IPS-NIHi11 (cell line): ENCODE measurements at regions not wholly inside any gene's neighbourhood (a gene's known extent, or its start where the extent isn't known, plus 50 kb on each side); places are given as distances from the start of the nearest gene placed in this dataset.
A peak's percentile ranks its signal among the peaks of the same experiment; 100 is the strongest.

Experiments
- DNase-seq: peaks from one replicate; pipeline ENCODE4 v3.0.0; 2012; ENCODE audit warnings: mixed read lengths, low spot score

DNA sequence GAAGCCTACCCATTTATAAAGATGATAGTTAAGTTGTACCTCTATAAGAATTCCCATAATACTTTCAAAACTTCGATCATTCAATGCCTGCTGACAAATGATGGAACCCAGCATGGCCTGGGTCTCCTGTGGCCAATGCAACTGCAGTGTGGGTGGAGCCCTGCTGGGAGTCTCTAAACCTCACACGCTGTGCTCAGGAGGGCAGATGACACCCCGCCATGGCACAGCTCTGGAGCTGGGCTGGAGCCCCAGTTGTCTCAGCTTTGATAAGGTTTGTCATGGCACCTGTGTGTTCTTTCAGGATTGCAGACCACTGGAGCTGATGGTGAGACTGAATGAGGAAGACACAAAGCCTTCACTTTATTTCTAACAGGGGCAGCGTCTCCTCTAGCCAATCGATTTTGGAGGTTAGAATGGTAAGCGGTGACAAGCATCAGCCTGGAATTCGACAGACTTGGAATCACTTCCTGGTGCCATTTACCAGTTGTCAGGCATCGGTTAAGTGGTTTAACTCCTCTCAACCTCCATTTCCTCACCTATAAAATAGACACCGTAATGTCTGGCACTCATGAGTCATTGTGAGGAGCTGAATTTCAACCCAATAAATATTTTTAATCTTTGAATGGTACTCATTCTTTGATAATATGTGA lies 383.6 kb upstream of the SALL3 start:
- no peak for DNase-seq

DNA sequence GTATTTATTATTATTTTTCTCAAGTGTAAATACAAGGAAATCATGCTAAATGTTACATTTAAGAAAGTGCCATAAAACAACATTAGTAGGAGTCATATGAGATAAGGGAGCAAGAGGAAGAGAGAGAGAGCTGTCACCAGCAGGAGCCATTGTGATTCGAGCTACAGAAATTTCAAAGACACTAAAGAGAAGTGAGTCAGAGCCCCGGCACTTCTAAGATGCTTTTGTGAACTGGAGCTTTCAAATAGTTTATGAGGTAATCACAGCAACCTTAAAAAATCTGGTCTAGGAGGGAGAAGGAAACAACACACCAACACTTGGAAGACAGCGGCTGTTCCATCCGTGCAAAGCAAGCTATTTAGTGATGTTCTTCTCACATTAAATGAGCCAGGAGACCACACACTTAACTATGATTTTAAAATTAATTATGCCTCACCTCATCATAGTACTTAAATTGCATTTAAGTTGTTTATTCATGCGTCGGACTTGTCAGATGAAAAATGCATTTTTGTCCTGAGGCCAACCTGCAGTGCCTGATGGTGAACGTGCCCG lies 382.7 kb upstream of the SALL3 start:
- DNase-seq: peak; percentile 28

DNA sequence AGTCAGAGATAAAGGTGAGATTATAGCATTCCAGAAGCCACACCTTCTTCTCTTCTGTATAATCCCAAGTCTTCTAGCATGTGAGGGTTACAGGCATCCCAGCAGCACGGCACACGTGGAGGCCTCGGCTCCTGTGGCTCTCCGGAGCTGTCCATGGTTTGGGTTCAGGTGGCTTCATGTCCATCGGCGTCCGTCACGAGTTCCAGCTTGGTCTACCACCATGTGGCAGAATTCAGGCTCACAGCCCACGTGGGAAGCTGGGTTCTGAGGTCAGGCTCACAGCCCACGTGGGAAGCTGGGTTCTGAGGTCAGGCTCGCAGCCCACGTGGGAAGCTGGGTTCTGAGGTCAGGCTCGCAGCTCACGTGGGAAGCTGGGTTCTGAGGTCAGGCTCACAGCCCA lies 378.3 kb upstream of the SALL3 start:
- DNase-seq: peak; percentile 35

DNA sequence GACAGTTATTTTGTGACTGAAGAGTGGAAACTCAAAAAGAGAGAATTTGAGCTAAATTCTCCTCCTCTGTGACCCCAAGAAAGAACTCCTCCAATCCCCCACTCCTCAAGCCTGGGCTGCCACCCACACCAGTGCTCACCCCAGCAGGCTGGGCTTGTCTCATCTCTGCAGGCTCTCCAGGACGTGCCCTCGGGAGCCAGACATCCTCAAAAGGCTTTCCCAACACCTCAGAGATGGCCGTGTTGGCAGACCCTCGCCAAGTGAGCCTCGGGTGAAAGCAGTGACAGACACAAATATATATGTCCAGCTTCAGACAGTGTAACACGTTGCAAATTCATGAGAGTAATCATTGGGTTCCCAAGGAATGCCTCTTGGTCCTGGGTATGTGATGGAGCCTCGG lies 377.7 kb upstream of the SALL3 start:
- no peak for DNase-seq

DNA sequence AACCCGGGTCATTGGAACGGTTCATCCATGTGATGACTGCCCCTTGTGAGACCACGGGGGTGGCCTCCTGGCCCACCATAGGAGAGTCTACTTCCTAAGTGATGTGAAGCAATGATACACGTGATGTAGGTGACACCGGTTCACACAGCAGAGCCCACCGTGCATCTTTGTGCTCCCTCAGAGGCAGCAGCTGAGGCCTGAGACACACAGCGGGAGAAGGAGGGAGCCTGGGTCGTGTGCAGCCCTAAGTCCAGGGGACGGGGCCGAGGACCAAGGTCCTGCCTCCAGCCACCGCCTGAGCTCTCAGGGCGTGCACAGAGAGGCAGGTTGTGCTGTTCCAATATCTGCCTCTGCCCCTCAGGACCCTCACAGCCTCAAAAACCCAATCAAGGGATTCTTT lies 377.2 kb upstream of the SALL3 start:
- DNase-seq: no peak

DNA sequence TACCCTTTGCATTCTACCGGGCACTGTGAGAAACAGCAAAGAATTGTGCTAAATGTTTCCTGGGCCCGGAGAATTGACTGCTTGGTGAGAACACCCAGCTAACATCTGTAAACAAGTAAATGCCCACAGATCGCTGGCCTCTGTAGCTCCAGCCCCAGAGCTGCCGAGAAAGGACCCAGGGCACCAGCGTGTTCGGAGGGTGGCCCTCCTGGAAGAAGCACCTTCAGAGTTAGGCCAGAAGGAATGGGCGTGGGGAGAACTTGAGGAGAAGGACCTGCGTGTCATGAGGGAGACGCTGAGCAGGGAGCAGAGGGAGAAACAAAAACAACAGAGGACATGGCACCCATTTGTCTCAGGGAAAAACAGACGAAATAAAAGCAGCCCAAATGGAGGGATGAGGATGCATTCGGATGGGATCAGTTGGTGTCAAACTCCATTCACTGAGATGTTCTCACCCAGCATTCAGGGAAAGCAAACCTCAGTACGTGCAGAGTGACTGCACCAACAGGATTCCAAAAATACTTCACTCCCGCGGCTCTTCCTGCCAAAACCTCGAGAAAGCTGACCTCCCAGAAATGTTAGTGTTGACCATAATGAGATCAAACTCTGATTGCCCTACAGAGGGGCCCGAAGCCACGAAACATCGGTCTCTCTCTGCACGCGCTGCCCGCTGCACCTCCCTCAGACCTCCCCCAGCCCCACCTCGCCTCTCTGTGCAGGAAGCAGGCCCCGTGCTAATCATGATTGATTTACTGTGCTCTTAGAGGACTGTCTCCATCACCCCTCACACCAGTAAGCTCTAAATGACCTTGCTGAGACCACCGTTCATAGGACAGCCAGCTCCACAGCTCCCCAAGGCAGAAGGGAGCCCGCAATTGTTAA lies 376.3 kb upstream of the SALL3 start:
- no peak for DNase-seq

DNA sequence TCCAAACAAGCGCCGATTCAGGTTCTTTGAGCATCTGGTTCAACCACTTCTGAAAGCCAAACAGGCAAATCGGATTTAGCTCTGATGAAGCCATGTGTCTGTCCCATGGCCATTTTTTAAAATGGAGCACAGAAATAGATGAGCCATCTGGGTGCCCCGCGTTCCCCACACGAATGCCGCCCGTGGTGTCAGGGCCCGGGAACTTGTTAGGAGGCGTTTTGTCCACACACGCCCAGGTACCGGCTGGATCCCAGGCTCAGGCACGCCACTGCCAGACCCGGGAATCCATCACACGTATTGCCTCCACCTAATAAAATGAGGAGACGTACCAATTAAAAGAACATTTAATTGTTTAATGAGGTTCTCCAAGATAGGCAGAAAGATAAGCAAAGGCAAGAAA lies 374.4 kb upstream of the SALL3 start:
- DNase-seq: no peak

DNA sequence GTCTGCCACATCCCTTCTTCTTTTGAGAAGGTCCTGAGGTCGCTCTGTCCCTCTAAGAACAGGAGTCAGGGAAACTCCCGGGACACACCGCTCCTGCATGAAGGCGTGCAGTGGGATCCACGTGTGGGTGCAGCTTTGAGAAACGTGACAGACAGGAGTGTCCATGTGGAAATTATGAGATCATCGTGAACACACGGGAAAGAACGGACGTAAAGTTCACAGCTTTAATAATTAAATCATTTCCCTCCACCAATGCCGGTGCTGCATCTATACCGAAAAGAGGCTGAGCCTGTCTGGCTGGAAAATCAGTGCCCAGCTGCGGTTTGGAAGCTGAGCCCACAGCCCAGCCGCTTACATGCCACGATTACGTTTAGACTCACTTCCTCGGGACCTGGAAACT lies 372.4 kb upstream of the SALL3 start:
- DNase-seq: no peak

DNA sequence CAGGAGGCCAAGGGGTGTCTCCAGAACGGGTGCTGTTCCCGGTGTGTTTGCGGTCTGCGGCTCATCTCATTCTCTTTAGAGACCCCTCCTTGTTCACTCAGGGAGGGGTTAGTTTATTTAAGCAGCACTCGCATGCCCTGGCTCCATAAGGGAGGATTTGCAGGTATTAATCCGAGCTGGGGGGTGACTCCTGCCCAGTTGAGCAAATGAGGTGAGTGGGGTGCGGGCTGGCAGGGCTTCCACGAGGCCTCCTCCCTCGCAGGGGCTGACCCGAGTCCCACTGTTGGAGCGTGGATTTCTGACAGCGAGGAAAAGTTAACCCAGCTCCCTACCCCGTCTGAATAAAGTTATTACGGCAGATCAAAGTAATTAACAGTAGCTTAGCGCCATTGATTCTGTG lies 371.8 kb upstream of the SALL3 start:
- DNase-seq: no peak

DNA sequence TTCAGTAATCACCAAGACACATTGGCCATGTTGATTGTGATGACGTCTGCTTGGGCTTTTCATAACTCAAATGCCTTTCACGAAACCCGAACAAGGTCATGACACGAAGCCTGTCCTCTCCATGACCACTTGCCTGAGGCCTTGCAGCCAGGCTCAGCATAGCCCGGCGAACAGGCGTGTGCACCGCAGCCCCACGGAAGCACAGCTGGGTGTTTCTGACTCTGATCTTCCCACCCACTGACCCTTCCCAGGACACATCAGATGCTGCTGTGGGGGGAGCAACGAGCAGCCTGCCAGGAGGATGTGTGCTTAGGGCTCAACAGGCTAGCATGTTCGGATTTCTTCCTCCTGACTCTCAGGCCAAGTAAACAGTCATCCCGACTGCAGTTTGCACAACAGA lies 369.4 kb upstream of the SALL3 start:
- no peak for DNase-seq

DNA sequence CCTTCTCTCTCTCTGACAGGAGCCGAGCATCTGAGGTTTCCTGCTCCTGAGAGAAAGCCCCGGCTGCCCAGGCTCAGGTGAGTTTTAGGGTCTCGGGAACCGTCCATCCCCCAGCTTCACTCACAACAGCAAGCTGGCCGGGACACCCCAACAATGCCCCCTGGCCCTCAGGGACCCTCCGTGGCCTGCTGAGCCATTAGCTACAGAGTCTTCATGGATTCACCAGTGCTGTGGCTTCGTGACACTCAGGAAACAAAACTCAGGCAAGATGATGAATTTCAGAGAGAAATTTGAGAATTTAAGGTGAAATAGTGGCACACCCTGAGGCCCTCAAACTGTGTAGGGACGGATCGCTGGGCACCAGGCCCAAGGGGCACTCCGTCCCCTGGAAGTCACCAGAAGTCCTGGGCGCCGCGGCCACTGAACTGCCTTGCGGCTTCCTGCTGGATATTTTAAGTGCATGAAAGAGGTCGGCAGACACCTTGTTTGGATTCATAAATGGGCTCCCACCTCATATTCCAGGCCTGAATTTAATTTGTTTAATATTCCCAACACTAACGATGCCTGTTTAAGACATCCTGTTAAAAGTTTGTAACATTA lies 368.3 kb upstream of the SALL3 start:
- DNase-seq: no peak

DNA sequence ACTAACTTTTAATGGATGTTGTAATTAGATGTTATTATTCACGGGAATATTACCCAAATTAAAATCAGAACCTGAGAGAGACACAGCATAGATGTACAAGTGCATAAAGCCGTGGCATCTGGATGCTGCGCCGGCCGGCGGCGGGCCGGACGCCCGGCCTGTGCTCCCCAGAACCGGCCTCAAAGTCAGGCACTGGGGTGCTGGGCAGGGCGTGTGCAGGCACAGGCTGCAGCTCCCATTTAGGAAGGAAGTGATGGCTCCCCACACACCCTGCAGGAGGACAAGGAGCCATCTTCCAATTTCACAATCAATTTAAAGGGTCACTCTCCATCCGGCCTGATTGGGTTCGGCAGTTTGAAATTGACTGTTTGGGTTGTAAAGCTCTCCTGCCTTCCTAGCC lies 367.7 kb upstream of the SALL3 start:
- DNase-seq: no peak

DNA sequence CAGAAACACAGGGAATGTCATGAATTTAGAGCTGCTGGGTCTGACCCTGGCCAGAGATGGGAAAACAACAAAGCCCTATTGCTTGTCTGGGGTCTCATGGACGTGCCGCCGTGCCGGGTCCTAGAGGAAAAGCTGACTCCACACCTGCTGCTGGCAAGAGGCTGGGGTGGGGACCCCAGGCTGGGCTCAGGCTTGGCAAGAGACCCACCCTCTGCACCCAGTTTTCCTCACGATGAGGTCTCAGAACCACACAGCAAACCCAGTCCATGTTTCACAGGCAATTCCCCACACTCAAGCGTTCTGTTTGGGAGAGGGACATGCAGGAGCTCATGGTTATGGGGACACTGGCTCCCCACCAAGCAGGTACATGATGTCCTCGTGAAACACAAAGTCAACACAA lies 367.3 kb upstream of the SALL3 start:
- DNase-seq: no peak

DNA sequence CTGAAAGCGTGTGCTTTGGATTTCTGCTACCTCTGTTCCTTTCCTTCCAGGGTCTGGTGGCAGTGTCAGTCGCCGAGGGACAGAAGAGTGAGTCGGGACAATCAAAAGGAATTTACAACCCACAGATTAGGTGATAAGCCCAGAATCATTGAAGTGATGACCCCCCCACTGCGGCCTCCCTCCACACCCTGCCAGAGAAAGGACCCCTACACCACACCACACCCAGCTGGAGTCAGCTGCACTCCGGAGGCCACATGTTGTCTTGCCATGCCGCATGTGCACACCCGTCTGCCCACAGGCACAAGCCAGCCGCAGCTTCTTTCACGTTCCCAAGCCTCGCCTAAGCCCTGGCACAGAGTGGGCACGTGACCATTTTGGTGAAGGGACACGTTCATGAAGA lies 366.8 kb upstream of the SALL3 start:
- no peak for DNase-seq

DNA sequence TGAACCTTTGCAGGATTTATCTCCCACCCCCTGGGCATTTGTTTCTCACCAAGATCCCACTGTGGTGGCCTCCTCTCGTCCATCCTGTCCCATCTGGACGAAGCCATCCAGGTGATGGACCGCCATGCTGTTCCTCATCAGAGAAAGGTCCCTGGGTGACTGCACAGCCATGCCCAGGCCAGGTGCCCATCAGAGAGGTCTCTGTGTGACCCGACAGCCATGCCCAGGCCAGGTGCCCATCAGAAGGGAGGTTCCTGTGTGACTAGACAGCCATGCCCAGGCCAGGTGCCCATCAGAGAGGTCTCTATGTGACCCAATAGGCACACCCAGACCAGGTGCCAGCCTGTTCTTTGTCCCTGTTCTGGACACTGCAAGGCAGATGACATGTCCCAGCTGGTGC lies 360.9 kb upstream of the SALL3 start:
- DNase-seq: no peak

DNA sequence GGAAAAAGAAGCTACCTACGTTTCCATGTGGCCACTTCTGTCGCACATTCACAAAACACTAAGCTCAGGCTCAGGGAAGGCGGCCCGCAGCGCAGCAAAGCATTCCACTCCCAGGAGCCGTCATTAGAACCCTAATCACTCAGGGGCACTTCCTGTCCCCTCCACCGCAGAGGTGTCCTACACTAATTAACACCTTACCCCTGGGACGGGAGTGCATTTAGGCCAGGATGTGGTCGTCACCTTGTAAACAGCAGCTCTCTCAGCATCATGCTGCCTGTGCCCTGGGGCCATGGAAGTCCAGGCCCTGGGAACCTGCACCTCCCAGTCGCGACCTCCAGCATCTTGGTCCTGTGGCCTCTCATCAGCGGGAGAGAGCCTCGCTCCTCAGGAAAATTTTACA lies 359.8 kb upstream of the SALL3 start:
- DNase-seq: no peak

DNA sequence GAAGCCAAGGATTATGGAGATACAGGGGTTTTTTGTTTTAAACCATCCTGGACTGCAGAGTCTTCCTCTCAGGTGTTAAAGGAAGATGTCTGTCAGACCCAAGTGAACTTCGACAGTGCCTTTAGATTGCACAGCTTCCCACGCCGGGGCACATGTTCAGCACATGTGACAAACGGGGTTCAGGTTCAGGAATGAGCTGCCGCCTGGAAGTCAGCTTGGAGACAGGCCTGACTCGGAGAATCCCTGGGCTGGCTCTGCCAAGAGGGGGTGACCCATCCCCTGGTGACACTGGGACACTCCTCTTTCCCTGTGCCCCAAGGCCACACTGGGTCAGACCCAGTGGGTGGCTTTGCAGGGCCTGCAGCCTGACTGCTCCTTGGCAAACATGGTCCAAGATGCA lies 359.3 kb upstream of the SALL3 start:
- DNase-seq: no peak

DNA sequence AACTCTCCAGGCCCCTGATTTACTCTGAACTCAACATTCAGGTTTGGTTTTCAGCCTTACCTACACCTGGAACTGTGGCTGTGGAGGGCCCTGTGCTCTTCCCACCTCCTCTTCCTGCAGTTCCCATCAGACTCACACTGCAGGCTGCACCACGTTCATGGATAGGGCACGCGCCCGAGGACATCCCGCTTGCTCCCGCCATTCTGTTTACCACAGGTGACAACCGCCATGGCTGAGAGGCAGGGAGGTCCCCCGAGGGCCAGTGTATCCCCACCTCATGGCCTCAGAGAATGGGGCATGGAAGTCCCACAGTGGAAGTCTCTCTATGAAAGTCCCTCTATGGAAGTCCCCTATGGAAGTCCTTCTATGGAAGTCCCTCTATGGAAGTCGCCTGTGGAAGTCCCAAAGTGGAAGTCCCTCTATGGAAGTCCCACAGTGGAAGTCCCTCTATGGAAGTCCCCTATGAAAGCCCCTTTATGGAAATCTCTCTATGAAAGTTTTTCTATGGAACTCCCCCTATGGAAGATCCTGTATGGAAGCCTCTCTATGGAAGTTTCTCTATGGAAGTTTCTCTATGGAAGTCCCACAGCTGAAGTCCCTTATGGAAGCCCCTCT lies 358.4 kb upstream of the SALL3 start:
- no peak for DNase-seq

DNA sequence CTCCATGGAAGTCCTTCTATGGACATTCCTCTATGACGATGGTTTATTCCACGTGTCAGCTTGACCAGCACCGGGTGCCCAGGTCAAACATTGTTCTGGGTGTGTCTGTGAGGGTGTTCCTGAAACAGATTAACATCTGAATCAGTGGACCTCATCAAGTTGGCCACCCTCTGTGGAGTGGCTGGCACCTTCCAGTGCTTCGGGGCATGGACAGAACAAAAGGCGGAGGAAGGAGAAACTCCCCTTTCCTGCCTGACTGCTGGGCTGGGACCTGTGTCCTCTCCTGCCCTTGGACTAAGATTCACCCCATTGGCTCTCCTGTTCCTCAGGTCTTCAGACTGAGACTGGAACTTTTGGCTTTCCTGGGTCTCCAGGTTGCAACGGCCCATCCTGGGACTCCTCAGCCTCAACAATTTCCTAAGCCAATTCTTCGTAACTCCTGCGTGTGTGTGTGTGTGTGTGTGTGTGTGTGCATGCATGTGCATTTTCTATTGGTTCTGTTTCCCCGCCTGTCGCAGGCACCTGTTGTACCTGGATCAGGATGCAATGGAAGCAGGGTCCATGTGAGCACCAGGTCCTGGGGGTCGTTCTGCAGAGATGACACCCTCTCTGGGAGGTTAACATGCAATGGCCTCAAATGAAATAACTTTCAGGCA lies 357.2 kb upstream of the SALL3 start:
- no peak for DNase-seq

DNA sequence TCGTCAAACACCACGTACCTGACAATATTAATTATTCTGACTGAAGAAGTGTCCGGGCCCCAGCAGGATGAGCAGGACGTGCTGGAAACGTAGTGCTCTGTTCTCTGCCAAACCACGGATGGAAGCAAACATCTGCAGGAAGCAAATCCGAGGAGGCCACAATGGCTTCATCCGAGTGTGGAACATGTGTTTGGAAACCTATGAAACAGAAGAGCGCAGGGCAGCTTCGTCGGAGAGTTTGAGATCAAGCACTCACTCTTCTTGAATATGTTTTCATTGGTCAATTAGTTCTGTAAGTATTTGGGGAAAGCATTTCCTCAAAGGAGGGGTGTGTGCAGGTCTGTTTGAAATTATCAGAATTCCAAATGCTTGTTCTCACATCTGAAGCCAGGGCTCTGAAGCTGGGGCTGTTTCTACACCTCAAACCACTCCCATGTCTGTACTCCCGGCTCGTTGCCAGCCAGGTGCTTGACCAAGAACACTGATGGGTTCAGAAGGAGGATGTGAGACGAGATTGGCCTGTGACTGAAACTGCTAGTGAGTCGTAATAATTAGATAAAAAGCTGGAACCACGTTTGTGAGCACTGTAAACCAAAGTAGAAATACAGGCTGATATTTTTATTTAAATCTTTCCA lies 356.6 kb upstream of the SALL3 start:
- no peak for DNase-seq

DNA sequence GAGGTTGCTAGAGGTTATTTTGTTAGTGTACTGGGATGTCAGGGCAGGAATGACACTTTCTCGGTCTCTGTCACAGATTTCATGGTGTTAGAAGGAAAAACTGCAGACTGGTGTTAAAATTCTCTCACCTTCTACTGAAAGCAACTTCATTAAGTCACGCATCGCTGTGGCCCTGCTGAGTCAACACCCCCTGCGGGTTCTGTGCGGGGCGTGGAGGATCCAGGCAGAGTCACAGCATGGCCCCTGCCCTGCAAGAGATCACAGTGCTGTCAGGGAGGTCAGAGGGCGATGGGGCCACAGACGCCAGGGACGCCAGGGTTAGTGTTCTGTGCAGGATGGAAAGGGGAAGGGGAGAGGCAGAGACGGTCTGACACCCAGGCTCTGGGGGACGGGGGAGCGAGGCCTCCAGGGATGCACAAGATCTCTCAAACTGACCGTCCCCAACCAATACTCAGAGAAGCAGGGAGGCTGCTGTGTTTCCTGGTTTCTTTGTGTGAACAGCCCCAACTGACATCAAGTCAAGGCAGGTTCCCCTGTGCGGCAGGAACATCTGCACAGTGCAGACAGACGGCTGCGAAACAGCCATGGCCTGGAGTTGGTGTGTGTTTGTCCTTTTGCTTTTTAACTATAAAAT lies 354.9 kb upstream of the SALL3 start:
- DNase-seq: no peak
